DMS153 treated with DMSO at 0.1 percent for 48 hours (cell line): ENCODE measurements at regions not wholly inside any gene's neighbourhood (a gene's known extent, or its start where the extent isn't known, plus 50 kb on each side); places are given as distances from the start of the nearest gene placed in this dataset.

Experiments used
- DNase-seq: peaks from one replicate; lab custom pipeline; 2025; ENCODE audit not compliant: unreplicated experiment; lab: John Stamatoyannopoulos, UW

DNA sequence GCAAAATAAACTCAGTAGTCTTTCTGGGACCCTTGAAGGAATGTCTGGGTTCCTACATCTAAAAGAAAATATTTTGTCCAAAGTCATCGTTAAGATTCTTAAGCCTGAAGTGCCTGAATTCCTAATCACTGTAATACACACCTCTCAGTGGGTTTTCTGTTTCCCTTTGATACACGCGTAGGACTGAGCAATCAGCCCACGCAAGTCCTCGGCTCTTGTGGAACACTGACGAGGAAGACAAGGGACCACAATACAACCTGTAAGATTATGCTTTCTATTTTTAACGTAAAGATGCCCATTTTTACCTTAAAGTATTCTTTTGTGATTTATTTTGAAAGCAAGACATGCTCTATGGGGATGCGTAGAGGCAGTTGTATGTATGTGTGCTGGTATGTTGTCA is 472.8 kb upstream of the CELF2 start:
- DNase-seq = no peak

DNA sequence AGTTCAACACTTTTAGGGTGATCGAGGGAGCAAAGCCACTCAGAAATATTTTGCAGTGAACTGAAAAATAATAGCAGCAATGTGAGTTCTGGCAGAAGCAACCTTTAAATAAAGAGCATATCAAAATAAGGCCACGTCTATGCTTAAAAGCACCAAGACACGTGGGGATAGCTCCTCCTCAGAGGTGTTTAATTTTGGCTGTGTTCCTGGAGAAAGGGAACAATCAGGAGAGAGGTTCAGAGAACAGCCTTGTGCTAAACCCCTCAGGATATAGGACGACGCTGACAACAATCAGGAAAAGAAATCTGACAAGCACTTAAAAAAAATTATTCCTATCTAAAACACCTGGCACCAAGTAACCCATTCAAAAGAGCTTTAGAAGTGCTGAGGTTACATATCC is 471.9 kb upstream of the CELF2 start:
- DNase-seq = no peak

DNA sequence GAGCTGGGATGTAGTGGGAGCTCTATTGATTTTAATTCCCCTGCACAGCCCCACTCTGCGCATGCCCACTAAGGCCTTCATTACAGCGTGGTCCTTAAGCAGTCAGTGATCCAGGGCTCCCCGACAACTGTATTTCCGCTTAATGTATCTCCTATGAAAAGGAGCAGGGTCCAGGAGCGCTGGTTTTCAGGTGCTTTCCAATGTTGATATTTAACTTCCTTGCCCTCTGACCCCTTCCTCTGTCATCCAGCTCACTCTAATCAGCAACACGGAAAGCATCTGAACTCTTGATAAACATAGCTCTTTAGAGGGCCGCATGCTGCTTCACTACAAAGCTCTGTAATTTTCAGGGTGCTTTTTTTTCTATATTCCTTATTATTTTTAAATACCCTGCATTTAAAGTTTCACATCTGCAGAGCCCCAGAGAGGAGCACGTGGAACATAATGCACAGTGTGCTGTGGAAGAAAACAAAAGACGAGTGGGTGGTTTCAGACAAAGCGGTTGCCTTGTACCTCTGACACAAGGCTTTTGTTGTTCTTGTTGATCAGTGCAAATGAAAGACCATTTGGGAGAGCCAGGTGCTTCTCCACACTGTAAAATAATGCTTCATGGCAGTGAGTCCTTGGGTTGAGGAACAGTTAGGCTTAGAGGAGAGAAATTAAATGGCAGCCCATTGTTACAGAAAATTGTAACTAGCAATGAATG is 465.9 kb upstream of the CELF2 start:
- no peak for DNase-seq

DNA sequence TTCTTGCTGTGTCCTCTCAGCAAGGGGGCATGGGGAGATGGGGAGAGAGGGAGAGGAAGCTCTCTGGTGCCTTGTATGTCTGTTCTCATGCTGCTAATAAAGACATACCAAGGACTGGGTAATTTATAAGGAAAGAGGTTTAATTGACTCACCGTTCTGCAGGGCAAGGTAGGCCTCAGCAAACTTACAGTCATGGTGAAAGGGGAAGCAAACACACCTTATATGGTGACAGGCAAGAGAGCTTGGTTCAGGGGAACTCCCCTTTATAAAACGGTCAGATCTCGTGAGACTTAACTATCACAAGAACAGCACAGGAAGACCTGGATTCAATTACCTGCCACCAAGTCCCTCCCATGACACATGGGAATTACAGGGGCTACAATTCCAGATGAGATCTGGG is 464.7 kb upstream of the CELF2 start:
- no peak for DNase-seq

DNA sequence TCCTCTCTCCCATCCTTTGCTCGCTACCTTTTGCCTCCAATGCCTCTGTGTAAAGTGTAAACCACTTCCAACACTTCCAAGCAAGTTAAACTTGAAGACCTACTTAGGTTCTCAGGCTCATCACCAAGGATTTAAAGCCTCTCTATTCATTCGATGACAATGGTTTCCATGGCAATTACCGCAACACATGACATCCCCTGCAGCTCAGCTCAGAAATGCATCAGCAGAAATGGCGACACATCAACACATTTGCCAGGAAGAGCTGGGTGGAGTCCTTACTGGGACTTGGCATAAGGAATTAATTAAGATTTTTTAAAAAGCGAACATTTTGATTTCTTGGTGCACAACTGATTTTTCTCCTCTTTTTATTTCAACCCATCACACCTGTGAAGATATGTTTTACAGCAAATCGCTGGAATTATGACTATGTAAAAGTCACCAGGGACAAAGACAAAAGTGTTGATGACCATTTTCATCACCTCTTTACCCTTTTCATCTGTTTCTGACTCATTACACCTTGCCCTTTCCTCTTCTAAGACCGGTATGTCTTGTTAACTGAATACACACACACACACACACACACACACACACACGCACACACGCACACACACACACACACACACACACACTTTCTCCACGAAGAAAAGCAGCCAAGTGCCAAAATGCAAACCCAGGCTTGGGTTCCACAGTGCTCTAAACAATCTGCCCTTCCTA is 453.4 kb upstream of the CELF2 start:
- no peak for DNase-seq

DNA sequence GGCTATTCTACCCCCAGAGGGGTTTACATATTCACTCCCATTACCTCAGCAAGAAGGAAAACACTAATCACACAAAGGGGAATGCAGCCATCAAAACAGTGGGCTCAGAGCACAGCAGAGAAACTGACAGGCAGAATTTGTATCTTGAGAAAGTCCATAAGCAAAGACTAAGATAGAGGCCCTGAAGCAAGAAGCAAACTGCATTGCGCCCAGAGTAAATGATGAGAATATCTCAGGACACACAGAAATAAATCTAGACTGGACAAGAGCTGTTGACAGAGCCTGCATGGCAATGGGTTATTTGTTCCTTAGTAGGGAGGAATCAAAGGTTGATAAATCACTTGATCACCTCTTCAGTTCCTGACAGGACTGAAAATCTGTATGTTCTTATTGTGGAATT is 440.7 kb upstream of the CELF2 start:
- DNase-seq = no peak

DNA sequence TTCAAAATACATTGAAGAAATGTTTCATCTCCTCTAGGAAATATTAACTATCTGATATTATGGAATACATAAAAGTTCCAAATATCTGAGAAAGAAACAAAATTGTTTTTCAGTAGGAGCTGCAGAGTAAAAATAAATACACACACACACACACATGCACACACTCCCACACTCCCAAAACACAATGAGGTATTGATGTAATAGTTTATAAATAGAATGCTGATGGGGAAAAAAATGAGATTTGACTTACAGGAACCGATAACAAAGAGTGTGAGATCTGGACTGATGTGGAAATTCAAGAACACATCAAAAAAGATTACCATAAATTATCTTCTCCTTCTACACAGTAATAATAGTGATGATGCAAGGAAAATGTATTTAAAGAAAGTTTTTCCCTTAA is 438.0 kb upstream of the CELF2 start:
- DNase-seq = no peak

DNA sequence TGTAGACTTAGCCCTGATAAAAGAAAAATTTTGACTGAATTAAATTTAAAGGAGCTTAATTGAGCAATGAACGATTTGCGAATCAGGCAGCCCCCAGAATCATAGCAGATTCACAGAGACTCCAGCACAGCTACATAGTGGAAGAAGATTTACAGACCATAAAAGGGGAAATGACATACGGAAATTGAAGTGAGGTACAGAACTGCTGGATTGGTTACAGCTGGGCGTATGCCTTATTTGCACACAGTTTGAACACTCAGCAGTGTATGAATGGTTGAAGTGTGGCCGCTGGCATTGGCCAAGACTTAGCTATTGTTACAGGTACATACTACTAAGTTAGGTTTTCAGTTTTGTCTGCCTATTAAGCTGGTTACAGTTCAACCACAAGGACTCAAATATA is 433.5 kb upstream of the CELF2 start:
- DNase-seq = no peak

DNA sequence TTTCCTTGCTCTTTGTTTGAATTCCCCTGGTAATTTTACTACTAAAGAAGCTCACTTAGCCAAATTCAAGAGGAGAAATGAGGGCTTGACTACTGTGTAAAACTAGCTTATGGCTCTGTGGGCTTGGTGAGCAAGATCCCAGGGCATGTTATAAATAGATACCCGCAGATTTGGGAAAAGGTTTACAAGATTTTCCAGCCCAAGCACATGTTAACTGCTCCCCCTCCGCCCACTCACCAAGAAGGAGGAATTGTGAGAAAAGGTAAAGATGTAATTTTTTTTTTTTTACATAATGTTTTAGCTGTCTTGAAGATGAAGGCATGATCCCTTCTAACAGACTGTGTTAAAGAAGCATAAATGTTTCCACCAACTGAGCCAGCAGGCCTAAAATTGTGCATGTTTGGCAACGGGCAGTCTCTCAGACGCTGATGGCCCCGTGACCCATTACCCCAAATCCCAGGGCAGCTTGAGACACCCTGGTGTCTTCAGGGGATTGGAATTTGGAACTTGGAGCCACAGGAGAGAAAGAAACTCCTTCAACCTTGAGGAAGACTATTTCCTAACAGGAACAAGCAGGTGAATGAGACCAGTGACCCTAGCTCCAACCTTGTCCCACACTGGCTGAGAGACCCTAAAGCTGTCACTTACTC is 429.8 kb upstream of the CELF2 start:
- no peak for DNase-seq

DNA sequence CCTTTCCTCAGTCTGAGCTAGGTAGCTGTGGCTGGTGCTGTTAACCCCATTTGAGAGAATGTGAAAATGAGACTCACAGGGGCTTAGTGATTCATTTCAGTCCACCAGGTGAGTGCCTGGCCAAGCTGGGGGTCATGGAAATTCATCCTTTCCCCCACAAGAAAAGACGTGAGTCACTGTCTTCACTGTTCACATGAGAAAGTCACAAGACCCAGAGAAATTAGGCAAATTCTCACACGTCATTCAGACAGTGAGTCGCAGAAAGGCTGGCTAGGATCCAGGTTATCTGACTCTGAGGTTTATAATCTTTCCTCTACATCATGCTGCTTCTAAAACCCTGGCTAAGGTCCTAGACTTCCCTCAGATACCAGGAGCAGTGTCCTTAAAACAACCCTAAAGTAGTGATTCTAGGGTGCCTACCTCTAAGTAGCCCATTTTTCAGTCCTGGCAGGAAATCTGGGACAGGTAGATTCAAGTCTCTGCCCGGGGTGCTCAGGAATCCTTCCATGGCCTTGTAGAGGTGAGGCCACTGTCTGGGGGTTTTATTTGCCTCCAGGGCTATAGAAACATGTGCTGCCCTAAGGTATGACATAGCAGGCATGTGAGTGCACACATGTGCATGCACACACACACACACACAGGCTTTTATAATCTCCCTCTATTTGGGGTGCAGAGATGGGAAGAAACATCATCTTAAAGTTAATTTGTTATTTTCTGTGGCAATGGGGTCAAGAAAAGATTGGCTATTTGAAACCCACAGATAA is 427.9 kb upstream of the CELF2 start:
- DNase-seq = no peak

DNA sequence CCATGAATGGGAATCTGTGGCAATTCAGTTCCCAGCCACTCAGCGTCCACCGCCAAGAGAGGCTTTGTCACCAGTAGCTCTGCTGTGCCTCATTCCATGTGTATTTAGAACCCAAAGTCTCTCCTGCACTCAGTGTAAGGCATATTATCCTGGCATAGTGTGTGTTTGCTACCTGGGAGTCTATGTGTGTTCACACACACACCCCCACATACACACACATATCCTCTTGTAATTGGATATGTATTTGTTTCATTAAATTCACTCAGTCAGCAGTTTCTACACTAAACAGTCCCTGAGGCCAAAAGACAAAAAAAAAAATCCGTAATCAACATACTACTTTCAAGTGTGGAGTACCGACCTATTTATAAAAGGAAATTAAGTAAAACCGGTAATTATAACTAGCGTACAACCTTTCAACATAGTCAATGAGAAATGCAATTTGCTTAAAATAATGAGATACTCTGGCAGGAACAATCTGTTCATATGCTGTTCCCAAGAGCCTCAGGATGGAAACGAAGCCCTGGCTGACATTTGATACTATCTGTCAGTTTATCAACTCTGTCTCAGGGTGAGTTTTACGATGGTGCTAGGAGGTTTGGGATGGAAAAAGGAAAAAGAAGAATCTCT is 425.8 kb upstream of the CELF2 start:
- no peak for DNase-seq

DNA sequence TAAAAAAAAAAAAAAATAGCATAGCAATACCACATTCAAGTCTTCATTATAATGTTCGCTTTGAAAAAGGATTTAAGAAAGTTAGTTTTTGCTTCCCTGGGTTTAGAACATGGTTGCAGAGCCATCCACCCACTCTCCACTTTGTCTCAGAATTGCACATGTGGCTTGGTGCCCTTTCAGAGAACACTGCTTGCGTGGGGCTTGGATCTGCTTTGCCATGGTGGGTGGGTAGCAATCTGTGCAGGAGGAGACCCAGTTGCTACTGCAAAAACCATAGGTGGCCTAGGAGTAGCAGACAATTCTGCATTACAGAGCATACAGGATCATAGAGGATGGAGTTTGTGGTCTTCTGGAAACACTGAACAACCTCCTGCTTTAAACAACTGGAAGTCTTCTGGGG is 421.4 kb upstream of the CELF2 start:
- DNase-seq = no peak

DNA sequence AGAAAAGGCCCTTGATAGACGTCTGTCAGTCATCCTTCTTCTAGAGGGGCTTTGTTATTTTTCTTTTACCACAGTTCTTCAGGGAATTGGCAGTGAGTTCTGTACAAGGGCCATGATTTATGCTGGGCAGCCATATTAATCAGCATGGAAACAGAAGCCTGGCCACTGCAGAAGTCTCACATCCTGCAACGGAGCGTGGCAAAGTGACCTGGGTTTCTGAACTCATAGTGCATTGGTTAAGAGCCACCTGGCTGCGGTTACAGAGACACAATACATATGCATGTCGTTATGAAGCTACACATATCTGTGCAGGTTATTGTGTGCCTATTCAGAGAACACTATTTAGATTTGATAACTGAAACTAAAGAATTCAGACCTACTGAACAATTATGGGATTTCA is 419.4 kb upstream of the CELF2 start:
- no peak for DNase-seq

DNA sequence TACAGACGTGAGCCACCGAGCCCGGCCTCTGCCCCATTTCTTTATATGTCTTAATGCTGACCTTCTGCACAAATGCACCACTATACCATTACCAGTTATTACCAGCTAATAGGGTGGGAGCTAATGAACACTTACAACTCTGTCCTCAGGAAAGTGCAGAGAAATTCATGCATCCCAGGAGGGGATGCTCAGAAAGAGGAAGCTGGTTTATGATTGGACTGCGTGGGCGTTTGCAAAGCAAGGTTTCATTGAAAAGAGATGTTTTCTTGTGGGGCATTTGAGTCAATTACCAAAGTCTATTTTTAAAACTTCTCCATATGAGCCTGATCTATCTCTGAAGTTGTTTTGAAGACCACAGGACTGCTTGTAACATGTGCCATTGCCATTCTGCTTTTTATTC is 417.7 kb upstream of the CELF2 start:
- no peak for DNase-seq

DNA sequence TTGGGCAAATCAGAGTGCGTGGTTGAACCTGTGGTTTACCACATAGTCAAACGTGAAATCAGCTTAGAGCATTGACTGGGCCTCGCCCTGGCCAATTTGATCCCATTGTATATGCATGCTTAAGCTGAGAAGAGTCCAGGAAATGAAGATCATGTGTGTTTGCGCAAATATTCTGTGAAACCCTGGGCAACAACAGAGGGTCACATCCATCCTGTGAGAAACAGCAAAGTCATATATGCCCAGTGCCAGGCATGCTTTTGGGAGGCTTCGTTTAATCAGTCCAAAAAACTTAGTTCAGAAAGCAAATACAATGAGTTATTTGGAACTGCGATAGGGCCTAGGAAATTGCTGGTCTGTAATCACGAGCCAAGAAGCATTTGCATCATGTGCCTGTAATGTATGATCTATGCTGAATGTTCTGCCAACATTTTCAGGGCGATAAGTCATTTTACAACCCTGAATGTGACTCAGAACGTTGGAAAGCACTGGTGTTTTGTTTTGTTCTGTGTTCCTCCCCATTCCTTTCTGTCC is 412.1 kb upstream of the CELF2 start:
- no peak for DNase-seq

DNA sequence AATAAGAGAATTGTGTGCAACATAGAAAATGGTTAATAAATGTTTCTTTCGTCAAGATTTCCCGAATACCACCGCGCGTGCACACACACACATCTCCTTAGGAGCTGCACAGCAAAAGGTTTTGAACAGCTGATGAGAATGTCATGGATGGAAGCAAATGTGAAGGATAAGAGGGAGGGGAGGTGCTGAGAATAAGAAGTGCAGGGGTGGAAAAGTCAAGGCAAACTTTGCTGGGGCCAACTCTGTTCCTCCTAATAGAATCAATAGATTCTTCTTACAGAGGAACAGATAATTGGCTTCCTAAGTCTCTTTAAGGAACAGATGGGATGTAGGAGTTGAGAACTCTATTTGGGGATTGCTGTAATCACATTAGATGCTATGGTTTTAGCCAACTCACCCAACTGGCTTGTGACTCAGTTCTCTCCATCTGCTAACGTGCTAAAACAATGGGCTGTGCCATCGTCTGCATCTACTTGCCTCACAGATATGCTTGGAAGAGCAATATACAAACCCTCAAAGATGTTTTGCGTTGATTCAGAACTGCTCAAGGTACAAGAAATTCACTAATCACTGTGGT is 408.2 kb upstream of the CELF2 start:
- DNase-seq = no peak

DNA sequence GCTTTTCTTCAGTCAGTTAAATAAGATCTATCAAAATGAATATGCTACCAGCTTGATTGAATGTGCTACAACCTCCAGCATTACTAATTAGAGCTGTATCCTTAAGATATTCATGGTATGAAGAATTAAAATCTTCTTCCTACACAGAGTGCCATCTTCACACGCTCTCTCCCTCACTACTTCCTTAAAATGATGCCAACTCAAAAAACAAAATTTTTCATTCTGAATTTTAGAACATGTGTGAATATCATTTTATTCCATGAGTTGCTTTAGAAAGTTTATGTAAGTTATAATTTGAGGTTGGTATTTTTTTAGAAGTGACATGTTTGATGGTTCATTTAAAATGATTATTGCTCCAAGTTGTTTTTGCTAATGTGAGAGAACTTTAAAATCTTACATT is 407.5 kb upstream of the CELF2 start:
- no peak for DNase-seq

DNA sequence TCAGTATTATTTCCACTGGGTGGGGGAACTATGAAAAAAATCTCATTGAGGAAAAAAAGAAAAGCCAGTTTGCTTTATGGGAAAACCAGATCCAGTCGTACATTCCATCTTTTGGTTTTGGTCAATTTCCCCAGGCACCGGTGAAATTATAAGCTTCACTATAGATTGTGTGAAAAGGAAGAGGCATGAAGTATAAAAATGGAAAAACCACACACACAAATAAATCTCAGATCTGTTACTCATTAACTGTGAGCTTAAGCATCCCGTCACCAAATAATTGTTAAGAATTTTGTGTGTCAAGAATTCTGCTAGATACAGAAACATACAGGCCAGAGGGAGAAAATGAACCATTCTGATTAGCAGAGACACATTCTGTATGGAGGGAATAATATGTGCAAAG is 405.5 kb upstream of the CELF2 start:
- DNase-seq = no peak

DNA sequence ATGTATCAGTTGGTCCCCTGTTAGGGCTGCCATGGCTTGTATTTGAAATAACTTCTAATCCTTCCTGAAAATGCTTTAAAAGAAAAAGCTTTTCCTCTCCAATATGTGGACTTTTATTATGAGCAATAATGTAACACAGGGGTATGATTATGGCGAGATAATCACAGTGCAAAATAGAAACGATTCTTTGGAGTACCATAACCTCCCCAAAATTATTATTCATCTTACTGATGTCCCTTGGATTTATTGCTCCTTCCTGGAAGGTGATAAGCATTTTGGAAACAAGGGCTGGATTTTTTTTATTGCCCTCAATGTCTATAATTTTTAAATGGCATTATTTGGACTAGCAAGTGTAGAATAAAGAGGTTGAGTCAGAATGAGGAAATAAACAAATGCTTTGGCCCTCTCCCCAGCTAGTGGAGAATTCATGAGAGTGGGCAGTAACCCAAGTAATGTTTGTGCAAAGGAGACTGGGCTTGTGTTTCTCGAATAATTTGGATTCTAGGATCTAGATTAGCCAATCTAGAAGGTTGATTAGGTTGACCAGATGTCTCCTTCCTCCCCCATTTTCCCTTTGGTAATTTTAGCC is 403.9 kb upstream of the CELF2 start:
- no peak for DNase-seq

DNA sequence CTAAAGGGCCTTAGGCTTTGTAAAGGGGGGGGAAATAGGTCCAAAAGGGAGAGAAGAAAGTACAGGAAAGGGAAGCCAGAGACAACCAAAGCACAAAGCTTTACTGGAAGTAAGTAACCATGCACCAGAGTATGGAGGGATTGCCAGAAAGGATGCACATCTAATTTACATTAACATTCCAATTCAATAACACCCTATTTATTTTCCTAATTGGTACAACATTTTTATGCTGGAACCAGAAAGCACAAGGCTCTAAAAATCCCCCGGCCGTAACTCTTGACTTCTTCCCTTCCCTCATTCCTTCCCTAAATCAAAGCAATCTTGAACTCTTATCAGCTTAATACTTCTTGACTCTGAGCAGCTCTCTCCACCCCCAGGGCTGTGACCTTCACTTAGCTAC is 400.0 kb upstream of the CELF2 start:
- DNase-seq = no peak
